ENCODE measurements at regions not wholly inside any gene's neighbourhood (a gene's known extent, or its start where the extent isn't known, plus 50 kb on each side); places are given as distances from the start of the nearest gene placed in this dataset.

GRCh38 chr3:124659175-124659574, 71.1 kb upstream of the UMPS start:
- H3K36me3 ChIP-seq (ENCODE audit: insufficient read depth, insufficient read length, low read length), result peaks cover 3% of the 10 kb centered on the region
- no peak for TF ChIP-seq ZNF274 (IDR thresholded peaks at IDR 0.05; ENCODE audit: low read depth, low read length)
- TF ChIP-seq YY1 (IDR thresholded peaks at IDR 0.05; ENCODE audit: insufficient read depth, insufficient read length), result no peak
- TF ChIP-seq SUZ12 (IDR thresholded peaks at IDR 0.05; ENCODE audit: extremely low read depth, insufficient read depth, insufficient read length), result no peak
- no peaks in the 10 kb centered on the region for H3K4me1 ChIP-seq (ENCODE audit: insufficient read depth, insufficient read length)
- H3K4me3 ChIP-seq (ENCODE audit: insufficient read length, low read depth), result no peak overlapping the region
- H3K9ac ChIP-seq (ENCODE audit: insufficient read length, low read depth), result no peak overlapping the region
- no peaks in the 10 kb centered on the region for H3K27me3 ChIP-seq (ENCODE audit: insufficient read depth, insufficient read length)
- no peak for DNase-seq (ENCODE audit: low read depth, low spot score)
- H3K9me3 ChIP-seq (ENCODE audit: insufficient read depth, low read length), result no peaks in the 10 kb centered on the region

DNA sequence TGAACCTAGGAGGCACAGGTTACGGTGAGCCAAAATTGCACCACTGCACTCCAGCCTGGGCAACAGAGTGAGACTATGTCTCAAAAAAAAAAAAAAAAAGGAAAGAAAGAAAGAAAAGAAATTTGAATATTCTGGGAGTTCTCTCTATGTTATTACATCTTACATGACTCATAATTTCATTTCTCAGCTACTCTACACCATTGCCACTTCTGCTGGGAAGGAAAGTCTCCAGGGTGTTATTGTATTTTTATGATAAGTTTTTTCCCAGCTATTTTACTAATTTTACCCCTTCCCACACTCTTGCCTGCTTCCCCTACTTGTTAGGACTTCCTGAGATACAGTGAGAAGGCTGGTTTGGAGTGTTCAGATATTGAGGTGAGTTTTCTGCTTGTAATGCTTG, 69.7 kb upstream of the UMPS start:
- H3K36me3 ChIP-seq (ENCODE audit: insufficient read depth, insufficient read length, low read length), result peaks cover 3% of the 10 kb centered on the region
- H3K4me3 ChIP-seq (ENCODE audit: insufficient read length, low read depth), result no peak overlapping the region
- TF ChIP-seq YY1 (IDR thresholded peaks at IDR 0.05; ENCODE audit: insufficient read depth, insufficient read length) (no peak), SUZ12 (IDR thresholded peaks at IDR 0.05; ENCODE audit: extremely low read depth, insufficient read depth, insufficient read length) (no peak), ZNF274 (IDR thresholded peaks at IDR 0.05; ENCODE audit: low read depth, low read length) (no peak)

GRCh38 chr3:124663690-124664089, 66.6 kb upstream of the UMPS start:
- DNase-seq (ENCODE audit: low read depth, low spot score), result no peak
- TF ChIP-seq ZNF274 (IDR thresholded peaks at IDR 0.05; ENCODE audit: low read depth, low read length), result no peak
- TF ChIP-seq YY1 (IDR thresholded peaks at IDR 0.05; ENCODE audit: insufficient read depth, insufficient read length), result no peak
- no peak for TF ChIP-seq SUZ12 (IDR thresholded peaks at IDR 0.05; ENCODE audit: extremely low read depth, insufficient read depth, insufficient read length)

More for the DNA sequence above, 69.7 kb upstream of the UMPS start:
- DNase-seq (ENCODE audit: low read depth, low spot score), result no peak
- Histone ChIP-seq H3K4me1 (ENCODE audit: insufficient read depth, insufficient read length) (no peaks in the 10 kb centered on the region), H3K9ac (ENCODE audit: insufficient read length, low read depth) (no peak overlapping the region), H3K27me3 (ENCODE audit: insufficient read depth, insufficient read length) (no peaks in the 10 kb centered on the region), H3K9me3 (ENCODE audit: insufficient read depth, low read length) (no peaks in the 10 kb centered on the region)

GRCh38 chr3:124664804-124665203, 65.4 kb upstream of the UMPS start:
- Histone ChIP-seq H3K4me1 (ENCODE audit: insufficient read depth, insufficient read length) (no peaks in the 10 kb centered on the region), H3K9me3 (ENCODE audit: insufficient read depth, low read length) (no peaks in the 10 kb centered on the region), H3K4me3 (ENCODE audit: insufficient read length, low read depth) (no peak overlapping the region), H3K9ac (ENCODE audit: insufficient read length, low read depth) (no peak overlapping the region), H3K36me3 (ENCODE audit: insufficient read depth, insufficient read length, low read length) (peaks cover 3% of the 10 kb centered on the region), H3K27me3 (ENCODE audit: insufficient read depth, insufficient read length) (no peaks in the 10 kb centered on the region)
- TF ChIP-seq SUZ12 (IDR thresholded peaks at IDR 0.05; ENCODE audit: extremely low read depth, insufficient read depth, insufficient read length) (no peak), YY1 (IDR thresholded peaks at IDR 0.05; ENCODE audit: insufficient read depth, insufficient read length) (no peak), ZNF274 (IDR thresholded peaks at IDR 0.05; ENCODE audit: low read depth, low read length) (no peak)
- no peak for DNase-seq (ENCODE audit: low read depth, low spot score)

More at GRCh38 chr3:124663690-124664089, 66.6 kb upstream of the UMPS start:
- Histone ChIP-seq H3K9me3 (ENCODE audit: insufficient read depth, low read length) (no peaks in the 10 kb centered on the region), H3K27me3 (ENCODE audit: insufficient read depth, insufficient read length) (no peaks in the 10 kb centered on the region), H3K4me1 (ENCODE audit: insufficient read depth, insufficient read length) (no peaks in the 10 kb centered on the region), H3K36me3 (ENCODE audit: insufficient read depth, insufficient read length, low read length) (peaks cover 3% of the 10 kb centered on the region), H3K9ac (ENCODE audit: insufficient read length, low read depth) (no peak overlapping the region), H3K4me3 (ENCODE audit: insufficient read length, low read depth) (no peak overlapping the region)

GRCh38 chr3:124666067-124666466, 64.2 kb upstream of the UMPS start:
- H3K9me3 ChIP-seq (ENCODE audit: insufficient read depth, low read length), result no peaks in the 10 kb centered on the region
- TF ChIP-seq ZNF274 (IDR thresholded peaks at IDR 0.05; ENCODE audit: low read depth, low read length), result no peak
- no peak for TF ChIP-seq YY1 (IDR thresholded peaks at IDR 0.05; ENCODE audit: insufficient read depth, insufficient read length)
- TF ChIP-seq SUZ12 (IDR thresholded peaks at IDR 0.05; ENCODE audit: extremely low read depth, insufficient read depth, insufficient read length), result no peak
- no peak for DNase-seq (ENCODE audit: low read depth, low spot score)
- no peaks in the 10 kb centered on the region for H3K4me1 ChIP-seq (ENCODE audit: insufficient read depth, insufficient read length)
- no peak overlapping the region for H3K9ac ChIP-seq (ENCODE audit: insufficient read length, low read depth)
- peaks cover 3% of the 10 kb centered on the region for H3K36me3 ChIP-seq (ENCODE audit: insufficient read depth, insufficient read length, low read length)
- no peak overlapping the region for H3K4me3 ChIP-seq (ENCODE audit: insufficient read length, low read depth)
- H3K27me3 ChIP-seq (ENCODE audit: insufficient read depth, insufficient read length), result no peaks in the 10 kb centered on the region

GRCh38 chr3:124669470-124669869, 60.8 kb upstream of the UMPS start:
- DNase-seq (ENCODE audit: low read depth, low spot score), result no peak
- Histone ChIP-seq H3K27me3 (ENCODE audit: insufficient read depth, insufficient read length) (no peaks in the 10 kb centered on the region), H3K36me3 (ENCODE audit: insufficient read depth, insufficient read length, low read length) (peaks cover 10% of the 10 kb centered on the region), H3K4me3 (ENCODE audit: insufficient read length, low read depth) (no peak overlapping the region), H3K9me3 (ENCODE audit: insufficient read depth, low read length) (no peaks in the 10 kb centered on the region), H3K4me1 (ENCODE audit: insufficient read depth, insufficient read length) (no peaks in the 10 kb centered on the region), H3K9ac (ENCODE audit: insufficient read length, low read depth) (no peak overlapping the region)
- no peak for TF ChIP-seq SUZ12 (IDR thresholded peaks at IDR 0.05; ENCODE audit: extremely low read depth, insufficient read depth, insufficient read length)
- no peak for TF ChIP-seq ZNF274 (IDR thresholded peaks at IDR 0.05; ENCODE audit: low read depth, low read length)

GRCh38 chr3:124671106-124671505, 59.1 kb upstream of the UMPS start:
- Histone ChIP-seq H3K4me3 (ENCODE audit: insufficient read length, low read depth) (no peak overlapping the region), H3K9me3 (ENCODE audit: insufficient read depth, low read length) (no peaks in the 10 kb centered on the region), H3K9ac (ENCODE audit: insufficient read length, low read depth) (no peak overlapping the region), H3K27me3 (ENCODE audit: insufficient read depth, insufficient read length) (no peaks in the 10 kb centered on the region), H3K36me3 (ENCODE audit: insufficient read depth, insufficient read length, low read length) (peaks cover 10% of the 10 kb centered on the region), H3K4me1 (ENCODE audit: insufficient read depth, insufficient read length) (no peaks in the 10 kb centered on the region)
- no peak for TF ChIP-seq ZNF274 (IDR thresholded peaks at IDR 0.05; ENCODE audit: low read depth, low read length)
- no peak for TF ChIP-seq SUZ12 (IDR thresholded peaks at IDR 0.05; ENCODE audit: extremely low read depth, insufficient read depth, insufficient read length)
- DNase-seq (ENCODE audit: low read depth, low spot score), result no peak

DNA sequence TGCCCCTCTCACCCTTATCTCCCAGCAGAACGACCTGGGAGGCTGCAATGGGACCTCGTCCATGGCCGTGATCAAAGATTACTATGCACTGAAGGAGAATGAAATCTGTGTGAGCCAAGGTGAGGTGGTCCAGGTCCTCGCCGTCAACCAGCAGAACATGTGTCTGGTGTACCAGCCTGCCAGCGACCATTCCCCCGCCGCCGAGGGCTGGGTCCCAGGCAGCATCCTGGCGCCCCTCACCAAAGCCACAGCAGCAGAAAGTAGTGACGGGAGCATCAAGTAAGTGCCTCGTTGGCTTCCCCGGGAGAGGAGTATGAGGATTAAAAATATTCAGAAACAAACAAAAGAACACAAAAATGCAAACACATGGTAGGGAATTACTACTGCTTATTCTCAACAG, 55.9 kb upstream of the UMPS start:
- Histone ChIP-seq H3K27me3 (ENCODE audit: insufficient read depth, insufficient read length) (no peaks in the 10 kb centered on the region), H3K9ac (ENCODE audit: insufficient read length, low read depth) (no peak overlapping the region), H3K4me1 (ENCODE audit: insufficient read depth, insufficient read length) (no peaks in the 10 kb centered on the region), H3K9me3 (ENCODE audit: insufficient read depth, low read length) (no peaks in the 10 kb centered on the region), H3K4me3 (ENCODE audit: insufficient read length, low read depth) (no peak overlapping the region), H3K36me3 (ENCODE audit: insufficient read depth, insufficient read length, low read length) (peaks cover 7% of the 10 kb centered on the region)
- no peak for DNase-seq (ENCODE audit: low read depth, low spot score)
- no peak for TF ChIP-seq YY1 (IDR thresholded peaks at IDR 0.05; ENCODE audit: insufficient read depth, insufficient read length)
- no peak for TF ChIP-seq ZNF274 (IDR thresholded peaks at IDR 0.05; ENCODE audit: low read depth, low read length)
- no peak for TF ChIP-seq SUZ12 (IDR thresholded peaks at IDR 0.05; ENCODE audit: extremely low read depth, insufficient read depth, insufficient read length)
